ENCODE measurements at regions not wholly inside any gene's neighbourhood (a gene's known extent, or its start where the extent isn't known, plus 50 kb on each side); places are given as distances from the start of the nearest gene placed in this dataset.

- Histone ChIP-seq H3K36me3 (ENCODE audit: control insufficient read depth, insufficient read depth, low read length) (no peaks in the 10 kb centered on the region), H3K4me1 (no peaks in the 10 kb centered on the region), H3K27me3 (replicated peaks; ENCODE audit: control insufficient read depth, insufficient read depth, low read length) (no peaks in the 10 kb centered on the region), H3K4me3 (ENCODE audit: low read depth, low read length) (no peak overlapping the region), H3K9me3 (no peaks in the 10 kb centered on the region)
- Mint-ChIP-seq H3K9me3 (ENCODE audit: unreplicated experiment) (no peaks in the 10 kb centered on the region), H3K4me3 (ENCODE audit: unreplicated experiment) (no peak overlapping the region), H3K36me3 (ENCODE audit: insufficient read depth, unreplicated experiment) (no peaks in the 10 kb centered on the region), H3K4me1 (ENCODE audit: low read depth, unreplicated experiment) (no peaks in the 10 kb centered on the region), H3K27ac (ENCODE audit: unreplicated experiment) (no peak overlapping the region), H3K27me3 (ENCODE audit: insufficient read depth, unreplicated experiment) (peaks cover 7% of the 10 kb centered on the region)
- CTCF ChIA-PET, result no interaction called here
- POLR2A ChIA-PET, result no interaction called here
- no peak for DNase-seq
- no TSS peak for BruUV-seq (replicated peaks)
- intact Hi-C loops (cut with micrococcal nuclease; ENCODE audit: unreplicated experiment), result no loop called here
- TF ChIP-seq CTCF (IDR thresholded peaks at IDR 0.05; ENCODE audit: insufficient read depth in 1 of 2, low read depth in 1 of 2, low read length in 1 of 2, severe bottlenecking in 1 of 2, unreplicated experiment in 1 of 2), result no peak
Observed at GRCh38 chr22:19574247-19574646, 50.0 kb upstream of the CLDN5 start.

- no TSS peak for BruUV-seq (replicated peaks)
- Histone ChIP-seq H3K4me3 (ENCODE audit: low read depth, low read length) (no peak overlapping the region), H3K4me1 (no peaks in the 10 kb centered on the region), H3K9me3 (no peaks in the 10 kb centered on the region), H3K27me3 (replicated peaks; ENCODE audit: control insufficient read depth, insufficient read depth, low read length) (no peaks in the 10 kb centered on the region), H3K36me3 (ENCODE audit: control insufficient read depth, insufficient read depth, low read length) (no peaks in the 10 kb centered on the region)
- TF ChIP-seq CTCF (IDR thresholded peaks at IDR 0.05; ENCODE audit: insufficient read depth in 1 of 2, low read depth in 1 of 2, low read length in 1 of 2, severe bottlenecking in 1 of 2, unreplicated experiment in 1 of 2), result no peak
- no peak for DNase-seq
- H3K4me1 Mint-ChIP-seq (ENCODE audit: low read depth, unreplicated experiment), result no peaks in the 10 kb centered on the region
- ChIA-PET POLR2A (no interaction called here), CTCF (interaction anchor here (0.5 to 1.5 kb wide), 2 partner anchors 33 to 53 kb away, joined by 3 to 6 read pairs; no protein-coding TSS in a partner anchor)
- H3K9me3 Mint-ChIP-seq (ENCODE audit: unreplicated experiment), result no peaks in the 10 kb centered on the region
- no peak overlapping the region for H3K4me3 Mint-ChIP-seq (ENCODE audit: unreplicated experiment)
- intact Hi-C loops (cut with micrococcal nuclease; ENCODE audit: unreplicated experiment), result loop anchor here (5.0 kb wide), 1 partner anchor 56 kb away; no protein-coding TSS in a partner anchor
- no peak overlapping the region for H3K27ac Mint-ChIP-seq (ENCODE audit: unreplicated experiment)
- H3K36me3 Mint-ChIP-seq (ENCODE audit: insufficient read depth, unreplicated experiment), result no peaks in the 10 kb centered on the region
- peaks cover 7% of the 10 kb centered on the region for H3K27me3 Mint-ChIP-seq (ENCODE audit: insufficient read depth, unreplicated experiment)
Observed at GRCh38 chr22:19576460-19577421, 52.5 kb upstream of the CLDN5 start.

GRCh38 chr22:19577422-19577966 is 53.3 kb upstream of the CLDN5 start:
- no peaks in the 10 kb centered on the region for H3K9me3 Mint-ChIP-seq (ENCODE audit: unreplicated experiment)
- H3K4me1 Mint-ChIP-seq (ENCODE audit: low read depth, unreplicated experiment), result no peaks in the 10 kb centered on the region
- no peaks in the 10 kb centered on the region for H3K36me3 ChIP-seq (ENCODE audit: control insufficient read depth, insufficient read depth, low read length)
- intact Hi-C loops (cut with micrococcal nuclease; ENCODE audit: unreplicated experiment), result loop anchor here (5.0 kb wide), 1 partner anchor 55 kb away; no protein-coding TSS in a partner anchor
- H3K4me1 ChIP-seq, result no peaks in the 10 kb centered on the region
- H3K4me3 ChIP-seq (ENCODE audit: low read depth, low read length), result no peak overlapping the region
- H3K4me3 Mint-ChIP-seq (ENCODE audit: unreplicated experiment), result no peak overlapping the region
- CTCF ChIA-PET, result interaction anchor here (1.5 kb wide), 1 partner anchor 52 kb away, joined by 6 read pairs; no protein-coding TSS in a partner anchor
- no peaks in the 10 kb centered on the region for H3K9me3 ChIP-seq
- no peak for DNase-seq
- no TSS peak for BruUV-seq (replicated peaks)
- H3K27me3 ChIP-seq (replicated peaks; ENCODE audit: control insufficient read depth, insufficient read depth, low read length), result no peaks in the 10 kb centered on the region
- H3K36me3 Mint-ChIP-seq (ENCODE audit: insufficient read depth, unreplicated experiment), result no peaks in the 10 kb centered on the region
- no peak for TF ChIP-seq CTCF (IDR thresholded peaks at IDR 0.05; ENCODE audit: insufficient read depth in 1 of 2, low read depth in 1 of 2, low read length in 1 of 2, severe bottlenecking in 1 of 2, unreplicated experiment in 1 of 2)
- H3K27me3 Mint-ChIP-seq (ENCODE audit: insufficient read depth, unreplicated experiment), result peaks cover 7% of the 10 kb centered on the region
- no peak overlapping the region for H3K27ac Mint-ChIP-seq (ENCODE audit: unreplicated experiment)
- POLR2A ChIA-PET, result no interaction called here
